SK-N-SH treated with all-trans-retinoic acid at 6 μM for 48 hours (cell line): ENCODE measurements at regions not wholly inside any gene's neighbourhood (a gene's known extent, or its start where the extent isn't known, plus 50 kb on each side); places are given as distances from the start of the nearest gene placed in this dataset.

Experiments
- ATAC-seq: fragments of 200-7000 bp; cut with Tn5 transposase; 3 replicates; pipeline ENCODE4 v1.9.1; 2020; ENCODE audit warnings: mild to moderate bottlenecking, moderate library complexity
- ARNTL ChIP-seq: fragments of 450-650 bp; formaldehyde crosslinking; IDR thresholded peaks from 2 replicates; pipeline ENCODE4 v1.5.0; 2020; ENCODE audit warnings: low read depth, mild to moderate bottlenecking, moderate library complexity, borderline replicate concordance
- BACH2 ChIP-seq: fragments of 250-450 bp; sonication (Bioruptor Pico); IDR thresholded peaks from 2 replicates; pipeline ENCODE4 v1.9.0; 2021; ENCODE audit warnings: mild to moderate bottlenecking, borderline replicate concordance
- CREB5 ChIP-seq: fragments of 250-450 bp; sonication (Bioruptor Pico); IDR thresholded peaks from 2 replicates; pipeline ENCODE4 v1.5.1; 2020; ENCODE audit warnings: low read depth, mild to moderate bottlenecking, moderate library complexity
- CSDC2 ChIP-seq: fragments of 250-450 bp; sonication (Bioruptor Pico); IDR thresholded peaks from 2 replicates; pipeline ENCODE4 v1.5.0; 2020; ENCODE audit warnings: mild to moderate bottlenecking, moderate library complexity
- CSRNP3 ChIP-seq: fragments of 250-450 bp; sonication (Bioruptor Pico); IDR thresholded peaks from 2 replicates; pipeline ENCODE4 v1.5.1; 2021; ENCODE audit warnings: mild to moderate bottlenecking, moderate library complexity
- ESRRG ChIP-seq: fragments of 250-450 bp; sonication (Bioruptor Pico); IDR thresholded peaks from 2 replicates; pipeline ENCODE4 v1.6.1; 2021; ENCODE audit warnings: mild to moderate bottlenecking
- GLIS3 ChIP-seq: fragments of 250-450 bp; sonication (Bioruptor Pico); IDR thresholded peaks from 2 replicates; pipeline ENCODE4 v1.5.0; 2020; ENCODE audit warnings: mild to moderate bottlenecking, moderate library complexity
- ISL1 ChIP-seq: fragments of 250-450 bp; sonication (Bioruptor Pico); IDR thresholded peaks from 2 replicates; pipeline ENCODE4 v2.1.2; 2022; ENCODE audit warnings: mild to moderate bottlenecking, moderate library complexity
- OSR1 ChIP-seq: fragments of 250-450 bp; sonication (Bioruptor Pico); IDR thresholded peaks from 2 replicates; pipeline ENCODE4 v1.8.0; 2022; ENCODE audit warnings: moderate library complexity, mild to moderate bottlenecking, inconsistent platforms
- PATZ1 ChIP-seq: fragments of 250-450 bp; sonication (Bioruptor Pico); IDR thresholded peaks from 2 replicates; pipeline ENCODE4 v1.8.0; 2020; ENCODE audit warnings: mild to moderate bottlenecking, moderate library complexity, borderline replicate concordance
- POU6F1 ChIP-seq: fragments of 250-450 bp; sonication (Bioruptor Pico); IDR thresholded peaks from 2 replicates; pipeline ENCODE4 v1.8.0; 2021; ENCODE audit warnings: low read depth, mild to moderate bottlenecking, moderate library complexity, borderline replicate concordance
- PPARA ChIP-seq: fragments of 250-450 bp; sonication (Bioruptor Pico); IDR thresholded peaks from 2 replicates; pipeline ENCODE4 v1.5.0; 2020; ENCODE audit warnings: mild to moderate bottlenecking, borderline replicate concordance
- RARB ChIP-seq: fragments of 250-450 bp; sonication (Bioruptor Pico); IDR thresholded peaks from 2 replicates; pipeline ENCODE4 v1.8.0; 2021; ENCODE audit warnings: mild to moderate bottlenecking, moderate library complexity
- SNAI2 ChIP-seq: fragments of 250-450 bp; sonication (Bioruptor Pico); IDR thresholded peaks from 2 replicates; pipeline ENCODE4 v1.5.0; 2020; ENCODE audit warnings: mild to moderate bottlenecking, moderate library complexity
- TCF4 ChIP-seq: fragments of 250-450 bp; sonication (Bioruptor Pico); IDR thresholded peaks from 2 replicates; pipeline ENCODE4 v1.8.0; 2021; ENCODE audit warnings: mild to moderate bottlenecking, moderate library complexity, borderline replicate concordance
- TOX ChIP-seq: fragments of 250-450 bp; sonication (Bioruptor Pico); IDR thresholded peaks from 2 replicates; pipeline ENCODE4 v1.8.0; 2021; ENCODE audit warnings: mild to moderate bottlenecking, moderate library complexity, borderline replicate concordance
- TSHZ2 ChIP-seq: fragments of 250-450 bp; sonication (Bioruptor Pico); IDR thresholded peaks from 2 replicates; pipeline ENCODE4 v1.5.0; 2020; ENCODE audit warnings: mild to moderate bottlenecking, moderate library complexity
- ZC3H10 ChIP-seq: fragments of 250-450 bp; sonication (Bioruptor Pico); IDR thresholded peaks from 2 replicates; pipeline ENCODE4 v1.5.1; 2021; ENCODE audit warnings: mild to moderate bottlenecking, moderate library complexity
- ZFP3 ChIP-seq: fragments of 250-450 bp; sonication (Bioruptor Pico); IDR thresholded peaks from 2 replicates; pipeline ENCODE4 v1.5.0; 2020; ENCODE audit warnings: mild to moderate bottlenecking, moderate library complexity
- ZFP30 ChIP-seq: fragments of 450-650 bp; formaldehyde crosslinking; IDR thresholded peaks from 2 replicates; pipeline ENCODE4 v1.5.0; 2022; ENCODE audit warnings: mild to moderate bottlenecking, moderate library complexity
- ZNF70 ChIP-seq: fragments of 450-650 bp; formaldehyde crosslinking; IDR thresholded peaks from 2 replicates; pipeline ENCODE4 v1.5.0; 2020; ENCODE audit warnings: mild to moderate bottlenecking, moderate library complexity
- ZNF8 ChIP-seq: fragments of 450-650 bp; formaldehyde crosslinking; IDR thresholded peaks from 2 replicates; pipeline ENCODE4 v1.5.0; 2020; ENCODE audit warnings: mild to moderate bottlenecking, moderate library complexity

- TF ChIP-seq CSRNP3 (CRISPR knock-in tag): no peak
- no peak for TF ChIP-seq BACH2 (CRISPR knock-in tag)
- TF ChIP-seq GLIS3 (CRISPR knock-in tag): no peak
These were observed 73.0 kb upstream of the ATXN1 start (continued) for GRCh38 chr6:16834242-16834641.

GRCh38 chr6:16832721-16833120, 71.5 kb upstream of the ATXN1 start:
- ATAC-seq: no peak
- no peak for TF ChIP-seq ZC3H10 (CRISPR knock-in tag)
- TF ChIP-seq CSDC2 (CRISPR knock-in tag): no peak
- TF ChIP-seq ZNF70: no peak
- no peak for TF ChIP-seq TOX
- TF ChIP-seq ESRRG: no peak
- TF ChIP-seq ZNF8: no peak
- TF ChIP-seq RARB (CRISPR knock-in tag): no peak
- no peak for TF ChIP-seq TSHZ2 (CRISPR knock-in tag)
- no peak for TF ChIP-seq CREB5 (CRISPR knock-in tag)
- no peak for TF ChIP-seq POU6F1 (CRISPR knock-in tag)
- TF ChIP-seq ZFP30 (CRISPR knock-in tag): no peak
- TF ChIP-seq PPARA (CRISPR knock-in tag): no peak
- TF ChIP-seq GLIS3 (CRISPR knock-in tag): no peak
- no peak for TF ChIP-seq TCF4 (CRISPR knock-in tag)
- TF ChIP-seq SNAI2 (CRISPR knock-in tag): no peak
- TF ChIP-seq ZFP3 (CRISPR knock-in tag): no peak
- no peak for TF ChIP-seq PATZ1 (CRISPR knock-in tag)
- TF ChIP-seq OSR1 (CRISPR knock-in tag): no peak

GRCh38 chr6:16832043-16832567, 70.8 kb upstream of the ATXN1 start:
- ATAC-seq: no peak
- TF ChIP-seq ISL1 (no peak), PPARA (CRISPR knock-in tag) (no peak), PATZ1 (CRISPR knock-in tag) (no peak), GLIS3 (CRISPR knock-in tag) (no peak), ZC3H10 (CRISPR knock-in tag) (no peak), BACH2 (CRISPR knock-in tag) (no peak), ARNTL (CRISPR knock-in tag) (no peak), TSHZ2 (CRISPR knock-in tag) (no peak), SNAI2 (CRISPR knock-in tag) (no peak), ZNF8 (no peak), ZFP30 (CRISPR knock-in tag) (no peak), CSDC2 (CRISPR knock-in tag) (no peak), ZNF70 (no peak), TCF4 (CRISPR knock-in tag) (no peak; the same call in 1 of the 2 replicates)
